ENCODE measurements at regions not wholly inside any gene's neighbourhood (a gene's known extent, or its start where the extent isn't known, plus 50 kb on each side); places are given as distances from the start of the nearest gene placed in this dataset.

- Histone ChIP-seq H4K20me1 (replicated peaks; ENCODE audit: control insufficient read depth, insufficient read depth, low read length) (no peaks in the 10 kb centered on the region), H3K4me3 (no peak overlapping the region), H3K9ac (ENCODE audit: insufficient read depth in 1 of 2, low read depth in 2 of 2, low read length in 2 of 2) (no peak overlapping the region), H3K36me3 (ENCODE audit: control insufficient read depth, insufficient read depth, low read length) (no peaks in the 10 kb centered on the region), H3K27me3 (ENCODE audit: control insufficient read depth in 2 of 2, insufficient read depth in 2 of 2, low read length in 2 of 2) (peaks cover 0 to 62% of the 10 kb centered on the region in 2 experiments; a peak in 3 of 5 replicates), H3K4me2 (ENCODE audit: insufficient read depth, low read length) (no peak overlapping the region), H3K9me3 (replicated peaks; ENCODE audit: control insufficient read depth, insufficient read depth, low read depth, low read length) (no peaks in the 10 kb centered on the region), H3K9me1 (ENCODE audit: control insufficient read depth, insufficient read depth, low read length) (no peaks in the 10 kb centered on the region), H3K79me2 (ENCODE audit: control insufficient read depth, insufficient read depth, low read length) (no peaks in the 10 kb centered on the region), H3K27ac (ENCODE audit: extremely low read depth, low read depth, low read length) (no peak overlapping the region), H3K4me1 (replicated peaks in 1 of 2; ENCODE audit: control insufficient read depth in 2 of 2, insufficient read depth in 2 of 2, low read length in 2 of 2) (no peaks in the 10 kb centered on the region; a peak in 1 of 5 replicates), H2AFZ (ENCODE audit: low read depth, low read length) (no peak overlapping the region)
- FAIRE-seq (no peak), DNase-seq (ENCODE audit: extremely low read depth in 1 of 4, low spot score in 3 of 4) (no peak), ATAC-seq (no peak)
- intact Hi-C loops (cut with micrococcal nuclease) (no loop called here), in situ Hi-C loops (cut with MboI) (no loop called here)
- WGBS (ENCODE audit: insufficient coverage, low coverage, missing lambda C conversion rate) = 13% methylated on average over 10 of the region's 13 CpGs
- no peak for TF ChIP-seq LCOR (CRISPR knock-in tag; IDR thresholded peaks at IDR 0.05)
- TF ChIP-seq FOXK2 (conservative IDR thresholded peaks at IDR 0.05 in 1 of 2, IDR thresholded peaks at IDR 0.05 in 1 of 2; ENCODE audit: low read depth in 2 of 2) = no peak
- no peak for TF ChIP-seq HDAC3 (IDR thresholded peaks at IDR 0.05; ENCODE audit: borderline replicate concordance, partially characterized antibody)
- POLR2A ChIA-PET = interaction anchor here (0.7 kb wide), 1 partner anchor 9 kb away, joined by 3 read pairs; no protein-coding TSS in a partner anchor
- CTCF ChIA-PET (ENCODE audit: low intra/inter-chr PET ratio) = no interaction called here
- no TSS peak for BruUV-seq (replicated peaks)
Measured at GRCh38 chr2:239826376-239826775, 198.8 kb downstream of the NDUFA10 start.

GRCh38 chr2:239825705-239825979, 199.5 kb downstream of the NDUFA10 start:
- POLR2A ChIA-PET = no interaction called here
- FAIRE-seq = no peak
- H3K27ac ChIP-seq (ENCODE audit: extremely low read depth, low read depth, low read length) = no peak overlapping the region
- ATAC-seq = no peak
- CTCF ChIA-PET (ENCODE audit: low intra/inter-chr PET ratio) = no interaction called here
- H3K4me3 ChIP-seq = no peak overlapping the region
- whole genome bisulfite sequencing (ENCODE audit: insufficient coverage, low coverage, missing lambda C conversion rate) = 3% methylated on average over 4 of the region's 5 CpGs
- in situ Hi-C loops (cut with MboI) (no loop called here), intact Hi-C loops (cut with micrococcal nuclease) (no loop called here)
- BruUV-seq (replicated peaks) = no TSS peak
- H3K4me2 ChIP-seq (ENCODE audit: insufficient read depth, low read length) = no peak overlapping the region
- H3K9me3 ChIP-seq (replicated peaks; ENCODE audit: control insufficient read depth, insufficient read depth, low read depth, low read length) = no peaks in the 10 kb centered on the region
- DNase-seq (ENCODE audit: extremely low read depth in 1 of 4, low spot score in 3 of 4) = no peak
- H4K20me1 ChIP-seq (replicated peaks; ENCODE audit: control insufficient read depth, insufficient read depth, low read length) = no peaks in the 10 kb centered on the region
- no peak overlapping the region; a peak in 1 of 4 replicates for H3K9ac ChIP-seq (ENCODE audit: insufficient read depth in 1 of 2, low read depth in 2 of 2, low read length in 2 of 2)
- no peaks in the 10 kb centered on the region for H3K79me2 ChIP-seq (ENCODE audit: control insufficient read depth, insufficient read depth, low read length)
- no peaks in the 10 kb centered on the region; a peak in 1 of 5 replicates for H3K4me1 ChIP-seq (replicated peaks in 1 of 2; ENCODE audit: control insufficient read depth in 2 of 2, insufficient read depth in 2 of 2, low read length in 2 of 2)
- no peaks in the 10 kb centered on the region for H3K9me1 ChIP-seq (ENCODE audit: control insufficient read depth, insufficient read depth, low read length)
- H3K36me3 ChIP-seq (ENCODE audit: control insufficient read depth, insufficient read depth, low read length) = no peaks in the 10 kb centered on the region
- no peak for TF ChIP-seq ZC3H11A (IDR thresholded peaks at IDR 0.05; ENCODE audit: low read depth, low read length)
- TF ChIP-seq GTF2B (IDR thresholded peaks at IDR 0.05; ENCODE audit: extremely low read depth, insufficient read length) = no peak
- no peak for TF ChIP-seq BHLHE40 (IDR thresholded peaks at IDR 0.05; ENCODE audit: low read length)
- TF ChIP-seq ZNF436 (CRISPR knock-in tag; IDR thresholded peaks at IDR 0.05) = no peak
- TF ChIP-seq ZNF146 (CRISPR knock-in tag; IDR thresholded peaks at IDR 0.05; ENCODE audit: unreplicated experiment) = no peak
- TF ChIP-seq HOXB6 (CRISPR knock-in tag; IDR thresholded peaks at IDR 0.05; ENCODE audit: borderline replicate concordance) = no peak
- no peak for TF ChIP-seq ZNF143 (CRISPR knock-in tag; IDR thresholded peaks at IDR 0.05)
- TF ChIP-seq NEUROD1 (IDR thresholded peaks at IDR 0.05; ENCODE audit: borderline replicate concordance, low read depth, low read length, partially characterized antibody) = no peak
- no peak for TF ChIP-seq LCOR (CRISPR knock-in tag; IDR thresholded peaks at IDR 0.05)
- no peak for TF ChIP-seq SREBF1 (IDR thresholded peaks at IDR 0.05; ENCODE audit: borderline replicate concordance, low read depth, low read length)
- H3K27me3 ChIP-seq (ENCODE audit: control insufficient read depth in 2 of 2, insufficient read depth in 2 of 2, low read length in 2 of 2) = peaks cover 0 to 63% of the 10 kb centered on the region in 2 experiments; a peak in 3 of 5 replicates
- H2AFZ ChIP-seq (ENCODE audit: low read depth, low read length) = no peak overlapping the region
